ENCODE measurements at regions not wholly inside any gene's neighbourhood (a gene's known extent, or its start where the extent isn't known, plus 50 kb on each side); places are given as distances from the start of the nearest gene placed in this dataset.
"Not testable (repeated sequence)": the region's sequence is repeated elsewhere in the genome, so short reads cannot be mapped to it uniquely, and the experiment has no call there.

- Histone ChIP-seq H3K79me2 (ENCODE audit: insufficient read depth) (no peaks in the 10 kb centered on the region), H3K9ac (no peak overlapping the region), H2AFZ (no peak overlapping the region), H3K9me3 (ENCODE audit: low read depth) (no peaks in the 10 kb centered on the region), H3K36me3 (ENCODE audit: low read depth) (no peaks in the 10 kb centered on the region), H3K27me3 (replicated peaks; ENCODE audit: insufficient read depth) (peaks cover 19% of the 10 kb centered on the region), H3K27ac (no peak overlapping the region), H3K4me1 (ENCODE audit: insufficient read depth) (no peaks in the 10 kb centered on the region), H4K20me1 (ENCODE audit: insufficient read depth) (no peaks in the 10 kb centered on the region), H3F3A (ENCODE audit: insufficient read depth) (no peaks in the 10 kb centered on the region), H3K4me3 (no peak overlapping the region), H3K4me2 (ENCODE audit: unreplicated experiment) (no peak overlapping the region), H3K9me2 (ENCODE audit: insufficient read depth) (no peaks in the 10 kb centered on the region)
- no peak for TF ChIP-seq EZH2 (IDR thresholded peaks at IDR 0.05; ENCODE audit: insufficient read depth, poor library complexity, severe bottlenecking)
- TF ChIP-seq EZH2phosphoT487 (IDR thresholded peaks at IDR 0.05; ENCODE audit: insufficient read depth, low read depth): no peak
- DNase-seq: no peak
- WGBS, 2 experiments (ENCODE audit: low coverage in 1 of 2, low lambda C conversion rate in 2 of 2, missing lambda C conversion rate in 2 of 2): 52 to 54% methylated on average over 12 of the region's 12 CpGs
- in situ Hi-C loops (cut with MboI): no loop called here
These were observed 65.0 kb downstream of the FOXD2 start for GRCh38 chr1:47502746-47503370.

DNA sequence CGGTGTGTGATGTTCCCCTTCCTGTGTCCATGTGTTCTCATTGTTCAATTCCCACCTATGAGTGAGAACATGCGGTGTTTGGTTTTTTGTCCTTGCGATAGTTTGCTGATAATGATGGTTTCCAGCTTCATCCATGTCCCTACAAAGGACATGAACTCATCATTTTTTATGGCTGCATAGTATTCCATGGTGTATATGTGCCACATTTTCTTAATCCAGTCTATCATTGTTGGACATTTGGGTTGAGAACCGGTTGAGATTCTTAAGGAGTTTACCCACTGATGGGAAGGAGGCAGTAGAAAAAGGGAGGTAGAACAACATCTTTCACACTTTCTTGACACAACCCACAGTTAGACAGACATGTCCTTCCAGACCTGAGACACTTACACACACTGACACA, 67.0 kb downstream of the FOXD2 start:
- WGBS, 2 experiments (ENCODE audit: low coverage in 1 of 2, low lambda C conversion rate in 2 of 2, missing lambda C conversion rate in 2 of 2): 76 to 88% methylated on average over 1 to 2 of the region's 4 CpGs
- H3K27me3 ChIP-seq (replicated peaks; ENCODE audit: insufficient read depth): peaks cover 36% of the 10 kb centered on the region
- DNase-seq; H3K9me3 ChIP-seq (ENCODE audit: low read depth); H3K36me3 ChIP-seq (ENCODE audit: low read depth); H3K9ac ChIP-seq; in situ Hi-C loops (cut with MboI); H3F3A ChIP-seq (ENCODE audit: insufficient read depth); H3K9me2 ChIP-seq (ENCODE audit: insufficient read depth); H4K20me1 ChIP-seq (ENCODE audit: insufficient read depth); H3K4me2 ChIP-seq (ENCODE audit: unreplicated experiment); H3K4me1 ChIP-seq (ENCODE audit: insufficient read depth); H3K27ac ChIP-seq; H2AFZ ChIP-seq; H3K4me3 ChIP-seq; H3K79me2 ChIP-seq (ENCODE audit: insufficient read depth): not testable (repeated sequence)

GRCh38 chr1:47505267-47505666, 67.4 kb downstream of the FOXD2 start:
- Histone ChIP-seq H4K20me1 (ENCODE audit: insufficient read depth) (no peaks in the 10 kb centered on the region), H3K9me3 (ENCODE audit: low read depth) (no peaks in the 10 kb centered on the region), H3K79me2 (ENCODE audit: insufficient read depth) (no peaks in the 10 kb centered on the region), H3K4me3 (no peak overlapping the region), H3K27ac (no peak overlapping the region), H3K9me2 (ENCODE audit: insufficient read depth) (no peaks in the 10 kb centered on the region), H3F3A (ENCODE audit: insufficient read depth) (no peaks in the 10 kb centered on the region), H3K4me1 (ENCODE audit: insufficient read depth) (no peaks in the 10 kb centered on the region), H3K27me3 (replicated peaks; ENCODE audit: insufficient read depth) (peaks cover 38% of the 10 kb centered on the region), H3K36me3 (ENCODE audit: low read depth) (no peaks in the 10 kb centered on the region), H3K4me2 (ENCODE audit: unreplicated experiment) (no peak overlapping the region), H3K9ac (no peak overlapping the region), H2AFZ (no peak overlapping the region)
- in situ Hi-C loops (cut with MboI): no loop called here
- WGBS, 2 experiments (ENCODE audit: low coverage in 1 of 2, low lambda C conversion rate in 2 of 2, missing lambda C conversion rate in 2 of 2): 32 to 34% methylated on average over 2 of the region's 2 CpGs
- TF ChIP-seq EZH2 (IDR thresholded peaks at IDR 0.05; ENCODE audit: insufficient read depth, poor library complexity, severe bottlenecking): no peak
- TF ChIP-seq EZH2phosphoT487 (IDR thresholded peaks at IDR 0.05; ENCODE audit: insufficient read depth, low read depth): no peak
- no peak for DNase-seq

- no peak overlapping the region for H3K27ac ChIP-seq
- H3K4me1 ChIP-seq (ENCODE audit: insufficient read depth): no peaks in the 10 kb centered on the region
- H3K9me2 ChIP-seq (ENCODE audit: insufficient read depth): no peaks in the 10 kb centered on the region
- no peaks in the 10 kb centered on the region for H3K9me3 ChIP-seq (ENCODE audit: low read depth)
- H4K20me1 ChIP-seq (ENCODE audit: insufficient read depth): no peaks in the 10 kb centered on the region
- H2AFZ ChIP-seq: no peak overlapping the region
- no peaks in the 10 kb centered on the region for H3K36me3 ChIP-seq (ENCODE audit: low read depth)
- DNase-seq: no peak
- H3K9ac ChIP-seq: no peak overlapping the region
- H3K27me3 ChIP-seq (replicated peaks; ENCODE audit: insufficient read depth): peaks cover 38% of the 10 kb centered on the region
- H3K79me2 ChIP-seq (ENCODE audit: insufficient read depth): no peaks in the 10 kb centered on the region
- TF ChIP-seq EZH2 (IDR thresholded peaks at IDR 0.05; ENCODE audit: insufficient read depth, poor library complexity, severe bottlenecking): no peak
- no peak for TF ChIP-seq EZH2phosphoT487 (IDR thresholded peaks at IDR 0.05; ENCODE audit: insufficient read depth, low read depth)
- 47 to 61% methylated on average over 2 of the region's 2 CpGs for WGBS, 2 experiments (ENCODE audit: low coverage in 1 of 2, low lambda C conversion rate in 2 of 2, missing lambda C conversion rate in 2 of 2)
- no peak overlapping the region for H3K4me3 ChIP-seq
- no peaks in the 10 kb centered on the region for H3F3A ChIP-seq (ENCODE audit: insufficient read depth)
- no peak overlapping the region for H3K4me2 ChIP-seq (ENCODE audit: unreplicated experiment)
- in situ Hi-C loops (cut with MboI): no loop called here
These were observed 68.2 kb downstream of the FOXD2 start for GRCh38 chr1:47506053-47506452.

DNA sequence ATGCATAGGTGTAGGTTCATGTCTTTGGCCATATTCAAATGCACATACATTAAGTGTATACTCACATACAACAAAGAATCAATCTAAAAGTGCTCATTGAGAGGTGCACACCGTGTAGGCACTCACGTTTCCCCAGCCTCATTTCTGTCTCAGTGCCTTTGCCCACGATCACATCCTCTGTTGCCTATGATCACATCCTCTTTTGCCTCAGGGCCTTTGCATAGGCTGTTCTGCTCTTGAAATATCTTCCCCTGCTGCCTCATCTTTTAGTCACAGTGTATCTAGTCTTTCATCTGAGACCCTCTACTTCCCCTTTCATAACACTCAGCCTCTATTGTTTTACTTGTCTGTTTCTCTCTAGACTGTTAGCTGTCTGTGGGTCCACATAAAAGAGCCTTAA, 69.3 kb downstream of the FOXD2 start:
- Histone ChIP-seq H3K9ac (no peak overlapping the region), H3K4me3 (no peak overlapping the region), H3K36me3 (ENCODE audit: low read depth) (no peaks in the 10 kb centered on the region), H3K4me1 (ENCODE audit: insufficient read depth) (no peaks in the 10 kb centered on the region), H3K27me3 (replicated peaks; ENCODE audit: insufficient read depth) (peaks cover 40% of the 10 kb centered on the region), H3K79me2 (ENCODE audit: insufficient read depth) (no peaks in the 10 kb centered on the region), H3K9me2 (ENCODE audit: insufficient read depth) (no peaks in the 10 kb centered on the region), H3K4me2 (ENCODE audit: unreplicated experiment) (no peak overlapping the region), H3F3A (ENCODE audit: insufficient read depth) (no peaks in the 10 kb centered on the region), H2AFZ (no peak overlapping the region), H3K27ac (no peak overlapping the region), H3K9me3 (ENCODE audit: low read depth) (no peaks in the 10 kb centered on the region), H4K20me1 (ENCODE audit: insufficient read depth) (no peaks in the 10 kb centered on the region)
- in situ Hi-C loops (cut with MboI): no loop called here
- WGBS, 2 experiments (ENCODE audit: low coverage in 1 of 2, low lambda C conversion rate in 2 of 2, missing lambda C conversion rate in 2 of 2): 64 to 69% methylated on average over 3 of the region's 3 CpGs
- DNase-seq: no peak
- no peak for TF ChIP-seq EZH2phosphoT487 (IDR thresholded peaks at IDR 0.05; ENCODE audit: insufficient read depth, low read depth)
- no peak for TF ChIP-seq EZH2 (IDR thresholded peaks at IDR 0.05; ENCODE audit: insufficient read depth, poor library complexity, severe bottlenecking)
